HG02852 (cell line): ENCODE measurements at regions not wholly inside any gene's neighbourhood (a gene's known extent, or its start where the extent isn't known, plus 50 kb on each side); places are given as distances from the start of the nearest gene placed in this dataset.

Experiments used
- ATAC-seq: cut with Tn5 transposase; IDR thresholded peaks from one replicate; pipeline ENCODE4 v1.9.1; 2021; ENCODE audit warnings: mild to moderate bottlenecking, moderate library complexity; ENCODE audit not compliant: unreplicated experiment

- no peak for ATAC-seq
These were observed 320.7 kb upstream of the PFKP start for GRCh38 chr10:2746638-2747037.

- ATAC-seq = no peak
These were observed 321.7 kb upstream of the PFKP start for GRCh38 chr10:2745666-2746065.

- no peak for ATAC-seq
These were observed 322.7 kb upstream of the PFKP start for GRCh38 chr10:2744547-2745200.

- ATAC-seq = no peak
These were observed 332.7 kb upstream of the PFKP start for GRCh38 chr10:2734603-2735002.

GRCh38 chr10:2733278-2733963 lies 333.9 kb upstream of the PFKP start:
- no peak for ATAC-seq

GRCh38 chr10:2731940-2732339 lies 335.4 kb upstream of the PFKP start:
- ATAC-seq = no peak

GRCh38 chr10:2729197-2729596 lies 338.2 kb upstream of the PFKP start:
- ATAC-seq = no peak

GRCh38 chr10:2728087-2728486 lies 339.3 kb upstream of the PFKP start:
- ATAC-seq = no peak

- ATAC-seq = no peak
These were observed 350.8 kb upstream of the PFKP start for GRCh38 chr10:2716596-2716995.

- no peak for ATAC-seq
These were observed 352.8 kb upstream of the PFKP start for GRCh38 chr10:2714597-2714996.

- no peak for ATAC-seq
These were observed 363.4 kb upstream of the PFKP start for GRCh38 chr10:2703953-2704352.

- ATAC-seq = no peak
These were observed 365.5 kb upstream of the PFKP start for GRCh38 chr10:2701802-2702201.

- ATAC-seq = no peak
These were observed 366.6 kb upstream of the PFKP start for GRCh38 chr10:2700626-2701305.

- ATAC-seq = no peak
These were observed 378.4 kb upstream of the PFKP start for GRCh38 chr10:2688958-2689357.

GRCh38 chr10:2686691-2687090 lies 380.7 kb upstream of the PFKP start:
- no peak for ATAC-seq

- no peak for ATAC-seq
These were observed 384.9 kb upstream of the PFKP start for GRCh38 chr10:2682491-2682890.

GRCh38 chr10:2681891-2682290 lies 385.5 kb upstream of the PFKP start:
- no peak for ATAC-seq

- no peak for ATAC-seq
These were observed 386.5 kb upstream of the PFKP start for GRCh38 chr10:2680821-2681220.

- ATAC-seq = no peak
These were observed 387.7 kb upstream of the PFKP start for GRCh38 chr10:2679646-2680045.

GRCh38 chr10:2676455-2676854 lies 390.9 kb upstream of the PFKP start:
- no peak for ATAC-seq

- no peak for ATAC-seq
These were observed 392.9 kb upstream of the PFKP start for GRCh38 chr10:2674451-2674850.

- no peak for ATAC-seq
These were observed 396.5 kb upstream of the PFKP start for GRCh38 chr10:2670864-2671263.
